ENCODE measurements at regions not wholly inside any gene's neighbourhood (a gene's known extent, or its start where the extent isn't known, plus 50 kb on each side); places are given as distances from the start of the nearest gene placed in this dataset.

GRCh38 chr22:48580481-48580970 lies 1247.1 kb downstream of the BRD1 start:
- no peak for TF ChIP-seq CTCF (IDR thresholded peaks at IDR 0.05; ENCODE audit: insufficient read depth, low read length)
- no peak for TF ChIP-seq REST (IDR thresholded peaks at IDR 0.05; ENCODE audit: insufficient replicate concordance, low read depth)

Measured in HL-60 (cell line).